Stromal cell of bone marrow (primary cell): ENCODE measurements at regions not wholly inside any gene's neighbourhood (a gene's known extent, or its start where the extent isn't known, plus 50 kb on each side); places are given as distances from the start of the nearest gene placed in this dataset.

ENCODE experiments used
- DNase-seq: peaks from one replicate; pipeline ENCODE4 v3.0.0-alpha.2; 2012; ENCODE audit warnings: low read depth

DNA sequence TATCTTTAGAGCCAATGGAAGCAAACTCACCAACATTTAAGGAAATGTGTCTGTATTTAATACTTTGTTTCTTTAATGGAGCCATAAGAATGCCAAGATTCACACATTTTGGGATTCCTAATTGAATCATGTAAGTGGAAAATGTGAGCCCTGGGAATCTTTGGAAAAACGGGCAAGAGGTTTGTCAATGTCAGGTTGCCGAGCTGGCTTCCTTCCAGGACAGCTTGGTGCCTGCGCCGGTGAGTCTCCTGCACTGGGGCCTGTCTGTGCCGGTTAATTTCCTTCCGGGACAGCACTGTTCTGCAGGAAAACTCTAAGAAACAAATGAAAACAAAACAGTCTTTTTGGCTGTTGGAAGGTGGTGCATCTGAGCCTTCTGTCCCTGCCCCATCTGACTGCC, 210.6 kb downstream of the HAPSTR1 start:
- DNase-seq: no peak

DNA sequence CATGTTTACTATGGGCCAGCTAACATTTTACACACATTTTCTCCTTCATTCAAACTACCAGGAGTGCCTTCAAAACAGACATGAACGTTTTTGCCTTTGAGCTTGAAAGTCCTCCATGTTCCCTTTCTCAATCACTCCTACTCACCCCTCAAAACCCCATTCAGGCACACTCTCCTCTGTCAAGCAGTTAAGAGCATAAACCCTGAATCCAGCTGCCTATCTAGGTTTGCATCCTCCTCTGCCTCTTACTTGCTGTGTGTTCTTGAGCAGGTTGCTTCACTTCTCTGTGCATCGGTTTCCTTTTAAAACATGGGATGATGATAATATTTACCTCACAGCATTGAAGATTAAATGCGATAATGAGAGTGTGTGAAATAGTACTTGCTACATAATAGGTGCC, 215.3 kb downstream of the HAPSTR1 start:
- no peak for DNase-seq

DNA sequence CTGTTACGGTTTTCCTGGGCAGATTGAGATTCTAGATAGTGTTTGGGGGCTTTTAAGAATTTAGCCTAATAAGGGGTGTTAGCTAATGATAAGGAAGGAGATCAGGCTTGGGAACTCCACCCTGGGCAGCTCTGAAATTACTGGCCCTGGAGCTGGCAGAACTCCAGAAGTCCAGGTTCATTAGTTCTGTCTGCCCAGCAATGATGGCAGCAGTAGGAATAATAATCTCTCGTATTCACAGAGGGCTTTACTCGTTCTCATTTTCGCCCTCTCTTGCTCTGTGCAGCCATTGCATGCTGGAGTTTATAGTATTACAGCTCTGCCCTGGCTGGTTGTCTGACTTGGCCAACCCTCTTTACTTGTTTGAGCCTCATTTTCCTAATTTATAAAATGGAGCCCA, 216.0 kb downstream of the HAPSTR1 start:
- DNase-seq: no peak

DNA sequence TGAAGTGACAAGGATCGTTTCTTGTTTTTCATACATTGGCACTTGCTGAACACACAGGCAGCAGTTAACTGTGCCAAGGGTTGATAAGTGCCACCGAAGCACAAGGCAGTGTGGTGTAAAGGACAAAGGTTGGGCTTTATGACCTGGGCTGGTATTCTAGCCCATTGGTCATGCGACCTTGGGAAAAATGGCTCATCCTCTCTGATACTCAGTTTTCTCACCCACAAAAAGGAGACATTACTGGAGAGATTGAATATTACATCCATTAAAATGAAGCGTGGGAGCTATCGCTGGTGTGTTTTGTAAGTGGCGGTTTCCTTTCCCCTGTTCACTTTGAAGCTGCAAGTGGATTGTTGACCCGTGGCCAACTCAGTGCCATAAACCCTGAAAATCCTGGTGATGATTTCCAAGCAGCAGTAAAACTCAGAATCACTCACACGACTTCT, 216.9 kb downstream of the HAPSTR1 start:
- no peak for DNase-seq

DNA sequence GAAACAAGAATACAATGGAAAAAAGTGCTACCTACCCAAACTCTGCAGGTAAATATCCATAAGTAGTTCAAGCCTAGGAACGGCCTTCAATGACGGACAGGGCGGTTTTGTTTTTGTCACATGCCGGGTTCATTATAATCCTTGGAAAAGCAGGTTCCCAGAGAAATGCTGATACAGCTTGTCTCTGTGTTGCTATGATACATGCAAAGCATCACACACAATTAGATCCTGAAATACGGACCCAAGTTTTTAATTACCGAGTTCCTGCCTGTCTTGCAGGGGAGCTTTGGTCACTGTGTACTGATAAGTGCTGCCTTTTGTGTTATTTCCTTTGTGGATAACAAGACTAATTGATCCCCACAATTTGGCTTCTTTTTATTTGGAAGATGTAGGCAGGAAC, 217.4 kb downstream of the HAPSTR1 start:
- no peak for DNase-seq

DNA sequence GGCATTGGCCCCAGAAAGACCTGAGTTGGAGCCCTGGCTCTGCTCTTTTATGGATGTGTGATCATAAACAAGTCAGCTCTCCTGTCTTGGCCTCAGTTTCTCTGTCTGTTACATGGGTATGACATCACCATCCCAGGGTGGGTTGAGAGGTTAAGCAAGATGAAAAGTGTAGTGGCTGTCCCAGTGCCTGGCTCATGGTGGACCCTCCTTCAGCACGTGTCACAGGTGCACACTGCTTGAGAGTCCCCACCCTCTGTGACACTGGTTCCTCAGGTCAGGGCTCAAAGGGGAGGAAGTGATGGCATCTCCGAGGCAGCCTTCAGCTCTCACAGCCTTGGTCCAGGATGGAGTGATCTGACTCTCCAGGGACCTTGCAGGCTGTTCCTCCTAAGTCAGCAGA, 218.4 kb downstream of the HAPSTR1 start:
- DNase-seq: no peak

DNA sequence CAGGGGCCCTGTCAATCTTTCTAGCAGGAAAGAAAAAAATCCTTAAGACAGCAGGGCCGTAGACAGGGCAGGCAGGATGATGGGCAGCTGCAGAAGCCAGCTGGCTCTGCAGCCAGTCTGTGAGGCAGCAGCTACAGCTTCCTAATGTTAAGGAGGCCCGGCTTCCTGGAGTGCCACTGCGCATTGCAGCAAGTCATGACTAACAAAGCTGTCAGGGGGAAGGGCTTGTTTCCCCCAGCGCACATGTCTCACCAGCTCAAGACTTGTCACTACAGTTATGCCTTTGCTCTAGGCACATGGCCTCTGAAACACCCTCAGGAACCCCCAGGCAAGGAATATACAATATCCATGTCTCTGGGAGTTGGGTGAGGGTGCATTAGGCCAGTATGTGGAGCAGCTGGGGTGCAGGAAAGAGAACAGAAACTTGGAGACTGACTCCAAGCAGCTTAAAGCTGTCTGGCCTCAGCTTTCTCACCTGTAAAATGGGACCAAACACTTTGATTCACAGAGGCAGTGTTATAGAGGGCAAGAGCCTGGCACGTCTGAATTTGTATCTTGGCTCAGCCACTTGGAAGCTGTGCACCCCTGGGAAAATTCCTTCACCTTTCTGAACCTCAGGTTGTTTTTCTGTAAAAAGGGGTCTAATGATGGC, 220.0 kb downstream of the HAPSTR1 start:
- no peak for DNase-seq

DNA sequence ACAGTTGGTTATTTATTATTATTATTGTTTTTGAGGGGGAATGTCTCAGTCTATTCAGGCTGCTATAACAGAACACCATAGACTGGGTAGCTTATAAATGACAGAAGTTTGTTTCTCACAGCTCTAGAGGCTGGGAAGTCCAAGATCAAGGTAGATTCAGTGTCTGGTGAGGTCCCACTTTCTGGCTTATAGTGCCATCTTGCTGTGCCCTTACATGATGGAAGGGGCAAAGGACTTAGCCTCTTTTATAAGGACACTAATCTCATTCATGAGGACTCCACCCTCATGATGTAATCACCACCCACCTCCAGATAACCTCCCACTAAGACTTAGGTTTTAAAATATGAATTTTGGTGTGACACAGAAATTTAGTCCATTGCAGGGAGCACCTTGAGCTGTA, 224.6 kb downstream of the HAPSTR1 start:
- DNase-seq: no peak

DNA sequence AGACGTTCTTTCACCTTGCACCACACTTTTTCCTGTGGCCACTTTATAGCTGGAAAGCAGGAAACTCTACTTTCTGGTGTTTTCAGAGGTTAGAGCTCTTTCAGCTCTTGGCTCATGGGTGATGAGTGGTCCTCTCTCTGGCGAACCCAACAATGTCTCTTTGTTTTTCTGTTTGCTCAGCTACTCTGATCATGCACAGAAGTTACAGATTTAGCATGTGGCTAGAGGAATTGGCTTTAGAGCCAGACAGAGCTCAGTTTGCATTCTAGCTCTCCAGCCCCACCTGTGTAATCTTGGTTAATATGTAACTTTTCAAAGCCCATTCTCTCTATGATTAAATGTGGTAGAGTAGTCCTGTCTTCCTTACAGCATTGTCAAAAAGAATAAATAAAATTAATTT, 225.2 kb downstream of the HAPSTR1 start:
- DNase-seq: no peak

DNA sequence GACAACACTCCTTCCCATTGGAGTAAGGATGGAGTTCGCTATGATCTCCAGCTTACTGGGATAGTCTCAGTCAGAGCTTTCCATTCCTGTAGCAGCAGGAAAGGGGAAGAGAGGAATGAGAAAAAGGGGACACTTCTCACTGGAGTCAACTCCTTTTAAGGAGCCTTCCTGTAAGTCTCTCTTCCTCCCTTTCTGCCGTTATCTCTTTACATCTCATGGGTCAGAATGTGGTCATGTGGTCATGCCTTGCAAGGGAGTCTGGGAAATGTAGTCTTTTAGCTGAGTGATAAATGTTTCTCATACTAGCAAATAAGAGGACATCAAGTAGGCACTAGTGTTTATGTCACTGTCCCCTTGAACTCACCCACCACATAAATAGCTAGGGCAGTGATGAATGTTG, 227.3 kb downstream of the HAPSTR1 start:
- DNase-seq: no peak

DNA sequence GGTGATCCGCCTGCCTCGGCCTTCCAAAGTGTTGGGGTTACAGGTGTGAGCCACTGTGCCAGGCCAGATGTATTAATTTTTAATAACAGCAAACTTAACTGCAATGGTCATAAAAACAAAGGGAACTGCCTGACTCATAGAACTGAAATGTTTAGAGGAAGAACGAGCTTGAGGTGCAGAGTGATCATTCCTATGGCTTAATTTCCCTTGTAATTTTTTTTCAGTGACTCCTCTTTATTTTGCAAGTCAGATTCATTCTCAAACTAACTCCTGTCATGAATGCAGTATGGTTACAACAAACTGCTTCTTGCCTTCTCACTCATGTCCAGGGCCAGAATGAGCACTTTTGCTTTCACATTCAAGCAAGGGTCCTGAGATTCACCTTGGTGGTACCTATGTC, 231.3 kb downstream of the HAPSTR1 start:
- DNase-seq: no peak

DNA sequence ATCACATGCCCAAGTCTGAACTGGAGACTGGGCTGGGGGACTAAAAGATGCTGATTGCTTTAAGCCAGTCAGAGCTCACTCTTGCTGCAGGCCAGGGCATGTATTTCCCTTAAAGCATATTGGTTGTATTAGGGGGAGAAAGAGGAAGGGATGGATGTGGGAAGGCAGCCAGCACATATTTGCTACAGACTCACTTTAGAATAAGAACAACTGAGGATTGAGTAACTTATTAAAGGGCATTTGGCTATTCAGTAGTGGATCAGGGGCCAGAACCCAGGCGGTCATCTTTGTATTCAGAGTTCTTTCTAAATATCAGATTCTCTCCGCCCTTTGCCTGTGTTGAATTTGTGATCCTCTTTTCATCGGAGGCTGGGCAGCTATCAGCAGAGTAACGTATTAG, 231.7 kb downstream of the HAPSTR1 start:
- DNase-seq: no peak

DNA sequence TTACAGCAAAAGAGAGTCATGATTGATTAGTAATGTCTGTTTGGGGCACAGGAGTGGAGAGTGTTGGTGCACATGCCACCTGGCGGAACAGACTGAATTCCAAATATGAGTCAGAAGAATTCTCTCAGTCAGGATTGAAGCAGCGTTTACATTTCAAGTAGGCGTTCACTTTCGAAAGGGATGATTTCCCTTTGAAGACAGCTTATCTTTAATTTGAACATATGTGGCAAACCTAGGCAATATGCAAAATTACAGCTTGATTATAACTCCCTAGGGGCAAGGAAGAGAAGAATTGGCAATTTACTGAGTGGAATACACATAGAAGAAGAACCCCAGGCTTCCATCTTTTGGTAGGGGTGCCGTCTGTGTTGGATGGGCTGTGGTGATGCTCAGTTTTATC, 235.8 kb downstream of the HAPSTR1 start:
- DNase-seq: no peak

DNA sequence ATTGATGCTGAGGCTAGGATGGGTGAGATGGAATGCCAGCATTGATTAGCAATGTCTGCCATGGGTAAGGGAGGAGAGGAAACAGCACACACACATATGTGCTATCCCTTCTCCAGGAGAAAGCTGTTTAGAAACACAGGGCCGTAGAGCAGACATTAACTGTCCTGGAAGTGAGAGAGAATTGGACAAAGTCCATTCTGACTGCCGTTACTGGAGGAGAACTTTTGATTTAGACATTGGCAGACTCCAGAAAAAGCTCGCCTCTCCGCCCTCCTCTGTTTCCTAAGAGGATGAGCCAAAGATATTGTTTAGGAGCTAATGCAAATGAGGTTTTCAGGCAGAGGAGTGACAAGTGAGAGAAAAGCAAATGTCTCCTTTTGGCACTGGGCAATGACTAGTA, 237.0 kb downstream of the HAPSTR1 start:
- DNase-seq: no peak

DNA sequence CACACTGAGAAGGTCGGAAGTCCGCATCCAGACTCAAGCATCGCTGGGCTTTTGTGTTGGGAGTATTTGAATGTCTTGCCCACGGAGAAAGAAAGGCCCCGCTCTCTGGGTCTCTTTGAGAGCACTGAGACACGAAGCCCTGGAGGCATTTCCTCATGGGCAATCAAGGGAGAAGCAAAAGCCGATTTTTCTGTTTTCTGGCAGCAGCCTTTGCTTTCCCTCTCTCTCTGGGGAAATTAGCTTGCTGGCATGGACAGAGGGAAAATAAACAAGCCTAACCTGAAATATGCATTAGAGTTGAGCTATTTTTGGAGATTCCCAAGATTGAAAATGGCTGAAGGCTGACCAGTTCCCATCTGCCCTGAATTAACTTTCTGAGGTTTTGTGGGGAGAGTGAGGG, 238.7 kb downstream of the HAPSTR1 start:
- DNase-seq: no peak

DNA sequence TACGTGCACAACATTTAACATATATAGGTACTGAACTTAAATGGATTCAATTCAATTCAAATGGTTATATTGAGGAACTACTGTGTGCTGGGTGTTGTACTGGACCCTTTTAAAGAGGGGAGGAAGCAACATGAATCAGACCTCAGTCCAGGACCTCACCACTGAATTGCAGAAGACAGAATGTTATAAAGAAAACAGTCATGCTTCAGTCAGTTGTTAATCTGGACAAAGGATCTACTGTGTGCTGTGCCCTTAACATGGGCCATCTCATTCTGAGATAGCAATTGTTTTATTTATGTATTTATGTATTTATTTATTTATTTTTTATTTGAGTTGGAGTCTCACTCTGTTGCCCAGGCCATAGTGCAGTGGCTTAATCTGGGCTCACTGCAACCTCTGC, 240.1 kb downstream of the HAPSTR1 start:
- DNase-seq: no peak

DNA sequence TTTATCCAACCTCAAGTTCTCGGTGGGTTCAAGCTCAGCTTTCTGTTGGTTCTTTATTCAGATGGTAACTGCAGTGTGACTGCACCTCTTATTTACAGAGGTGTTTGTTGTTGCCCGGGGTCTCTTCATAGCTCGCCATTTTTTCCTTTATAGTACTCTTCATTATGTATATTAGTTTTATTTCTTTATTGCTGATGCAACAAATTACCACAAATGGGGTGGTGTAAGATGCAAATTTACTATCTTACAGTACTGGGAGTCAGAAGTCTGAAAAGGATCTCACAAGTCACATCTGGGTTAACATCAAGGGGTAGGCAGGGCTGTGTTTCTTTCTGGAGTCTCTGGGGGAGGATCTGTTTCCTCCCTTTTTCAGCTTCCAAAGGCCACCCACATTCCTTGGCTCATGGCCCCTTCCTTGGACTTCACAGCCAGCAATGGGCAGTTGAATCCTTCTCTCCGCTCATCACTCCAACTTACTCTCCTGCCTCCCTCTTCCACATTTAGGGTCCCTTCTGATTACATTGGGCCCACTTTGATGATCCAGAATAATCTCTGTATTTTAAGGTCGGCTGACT, 241.2 kb downstream of the HAPSTR1 start:
- no peak for DNase-seq

DNA sequence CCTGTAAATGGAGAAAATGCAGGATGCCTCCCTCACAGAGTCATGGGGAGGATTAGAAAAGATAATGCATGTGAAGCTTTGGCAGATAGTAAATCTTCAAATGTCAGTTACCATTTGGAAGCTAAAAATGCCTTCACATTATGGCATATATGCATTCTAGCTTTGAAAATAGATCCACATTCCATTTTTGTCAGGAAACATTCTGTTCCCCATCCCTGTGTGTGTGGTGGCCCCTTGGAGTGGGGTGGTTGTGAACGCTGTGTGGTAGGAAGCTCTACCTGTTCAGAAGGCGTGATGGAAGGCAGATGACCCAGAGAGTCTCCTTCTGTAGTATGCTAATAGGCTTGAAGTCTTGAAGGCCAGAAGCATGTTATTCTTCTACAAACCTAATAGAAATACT, 242.0 kb downstream of the HAPSTR1 start:
- no peak for DNase-seq

DNA sequence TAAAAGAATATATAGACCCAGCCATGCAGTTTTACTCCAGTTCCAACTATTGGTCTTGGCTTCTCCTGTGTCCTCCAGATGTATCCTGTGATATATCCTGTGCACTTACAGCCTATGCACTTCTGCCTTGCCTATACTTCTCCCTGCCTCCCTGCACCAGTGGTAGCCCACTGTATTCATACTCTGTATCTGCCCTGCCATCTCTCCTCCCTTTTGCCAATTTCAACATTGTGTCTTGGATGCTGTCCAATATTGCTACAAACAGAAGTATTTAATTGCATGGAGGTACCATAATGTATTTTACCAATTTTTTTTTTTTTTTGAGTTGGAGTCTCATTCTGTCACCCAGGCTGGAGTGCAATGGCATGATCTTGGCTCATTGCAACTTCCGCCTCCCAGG, 242.7 kb downstream of the HAPSTR1 start:
- DNase-seq: no peak

DNA sequence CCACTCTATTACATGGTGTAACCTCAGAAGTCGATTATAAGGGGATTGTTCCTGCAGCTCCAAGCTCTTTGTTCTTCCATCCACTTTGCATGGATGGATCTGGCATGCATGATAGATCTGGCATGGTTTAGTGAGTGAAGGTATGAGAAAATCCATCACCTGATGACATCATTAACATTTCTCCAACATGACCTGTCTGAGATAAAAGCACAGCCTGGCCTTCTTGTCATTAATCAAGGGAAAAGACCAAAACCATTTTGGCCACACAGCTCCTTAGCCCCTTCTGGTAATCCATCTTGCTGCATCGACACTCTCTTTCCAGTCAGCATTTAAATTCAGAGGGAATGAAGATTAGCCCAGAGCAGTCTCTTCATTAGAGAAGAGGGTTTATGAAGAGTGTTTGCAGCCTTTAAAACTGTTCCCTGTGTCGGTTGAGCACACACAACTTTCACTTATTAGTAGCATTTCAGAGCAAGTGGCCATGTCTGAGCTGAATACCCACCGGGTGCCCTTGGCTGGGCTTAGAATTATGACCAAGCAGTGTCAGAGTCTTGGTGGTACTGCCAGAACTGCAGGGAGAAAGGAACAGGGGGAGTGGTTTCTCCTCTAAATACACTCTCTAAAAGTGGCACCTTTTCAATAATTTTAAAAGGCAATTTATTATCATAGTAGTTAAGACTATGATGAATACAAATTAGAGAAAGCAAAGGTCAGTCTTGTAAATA, 246.0 kb downstream of the HAPSTR1 start:
- no peak for DNase-seq

DNA sequence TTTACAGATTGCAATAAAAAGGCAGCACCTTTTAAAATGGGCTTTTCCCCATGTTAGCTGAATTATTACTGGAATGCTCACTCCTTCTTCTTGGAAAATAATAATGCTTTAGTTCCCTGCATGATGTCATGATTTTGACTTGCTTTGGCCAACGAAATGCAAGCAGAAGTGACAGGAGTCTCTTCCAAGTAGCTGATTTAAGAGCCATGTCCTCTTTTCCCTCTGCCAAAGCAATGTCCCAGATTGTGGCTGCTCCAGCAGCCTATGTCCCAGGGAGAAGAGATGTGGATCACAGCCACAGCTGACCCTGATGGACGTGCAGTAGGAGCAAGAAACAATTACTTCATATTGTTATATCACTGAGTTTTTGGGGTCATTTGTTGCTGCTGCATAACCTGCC, 246.6 kb downstream of the HAPSTR1 start:
- DNase-seq: no peak

DNA sequence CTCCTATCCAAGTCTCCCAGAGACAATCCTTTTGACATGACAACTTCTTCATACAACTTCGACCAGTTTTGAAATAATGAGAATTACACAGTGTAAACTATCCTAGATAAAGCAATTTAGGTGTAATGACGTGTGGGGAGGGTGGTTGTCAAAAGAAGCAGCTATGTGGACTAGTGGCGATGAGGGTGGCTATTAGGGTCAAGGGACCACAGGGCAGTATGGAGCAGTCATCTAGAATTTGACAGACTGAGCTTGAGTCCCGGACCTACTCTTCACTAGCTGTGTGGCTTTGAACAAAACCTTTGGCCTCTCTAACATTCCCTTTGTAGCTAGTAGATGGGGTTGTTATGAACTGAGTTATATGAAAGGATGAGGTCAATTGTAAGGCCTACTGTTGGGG, 247.1 kb downstream of the HAPSTR1 start:
- DNase-seq: no peak

DNA sequence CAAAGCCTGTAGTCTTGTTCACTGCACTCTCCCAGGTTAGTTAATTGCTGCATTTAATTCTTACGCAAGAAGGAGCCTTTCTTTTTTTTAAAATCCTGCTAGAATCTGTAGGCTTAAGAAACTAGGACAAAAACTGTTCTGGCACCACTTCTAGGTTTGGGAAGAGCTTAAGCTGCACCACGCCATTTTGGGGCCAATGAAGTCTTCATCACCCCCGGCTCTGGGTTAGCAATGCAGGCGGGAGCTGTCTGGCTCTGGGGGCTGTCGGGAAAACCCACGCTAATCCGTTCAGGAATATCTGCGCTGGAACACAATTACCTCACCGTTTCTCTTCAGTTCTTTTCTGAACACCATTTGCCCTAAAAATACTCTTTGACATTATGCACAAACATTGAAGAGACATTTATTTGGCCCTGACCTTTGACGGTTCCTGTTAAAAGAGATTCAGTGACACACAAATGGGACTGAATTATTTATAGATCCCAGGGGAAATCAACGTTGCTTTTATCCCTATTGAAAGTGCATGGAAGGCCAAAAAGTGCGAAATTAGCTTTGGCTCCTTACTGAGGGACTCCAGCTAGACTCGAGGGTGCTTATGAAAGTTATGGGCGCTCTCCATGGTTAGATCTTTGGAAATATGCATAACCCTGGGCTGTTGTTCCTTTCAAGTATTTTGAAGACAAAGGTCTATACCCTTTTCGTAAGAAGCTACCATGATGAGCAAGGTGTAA, 249.2 kb downstream of the HAPSTR1 start:
- no peak for DNase-seq
